DND-41 (cell line): ENCODE measurements at regions not wholly inside any gene's neighbourhood (a gene's known extent, or its start where the extent isn't known, plus 50 kb on each side); places are given as distances from the start of the nearest gene placed in this dataset.
"Not testable (repeated sequence)": the region's sequence is repeated elsewhere in the genome, so short reads cannot be mapped to it uniquely, and the experiment has no call there.

ENCODE experiments used
- CTCF ChIP-seq: IDR thresholded peaks from 2 replicates; pipeline ENCODE4 v1.5.1; 2012; ENCODE audit warnings: borderline replicate concordance, low read length, moderate library complexity, mild to moderate bottlenecking; ENCODE audit not compliant: poor library complexity, severe bottlenecking; ENCODE audit errors: extremely low read depth
- EZH2 ChIP-seq: IDR thresholded peaks from 3 replicates; pipeline ENCODE4 v1.6.1; 2012; ENCODE audit warnings: borderline replicate concordance, low read depth, mild to moderate bottlenecking, moderate library complexity, low read length, inconsistent platforms; ENCODE audit not compliant: severe bottlenecking

- TF ChIP-seq EZH2, CTCF: not testable (repeated sequence)
Observed at GRCh38 chr15:24139622-24140021, 452.5 kb upstream of the NDN start.
